HepG2 (cell line): ENCODE measurements at regions not wholly inside any gene's neighbourhood (a gene's known extent, or its start where the extent isn't known, plus 50 kb on each side); places are given as distances from the start of the nearest gene placed in this dataset.

Experiments
- ATAC-seq: fragments of 200-7000 bp; cut with Tn5 transposase; 3 replicates; pipeline ENCODE4 v1.9.1; 2020; ENCODE audit warnings: mild to moderate bottlenecking, moderate library complexity
- BruUV-seq: library from RNA; stranded (reverse); fragments of 400-500 nt; replicated peaks from 2 replicates; lab custom pipeline; 2021; lab: Mats Ljungman, UMichigan
- CTCF ChIA-PET: fragments of 300-600 bp; formaldehyde crosslinking; extraction: SDS; loops from one replicate; lab custom pipeline; 2021; ENCODE audit warnings: low total read pairs, inconsistent platforms, low intra/inter-chr PET ratio; lab: Yijun Ruan, JAX
- POLR2A ChIA-PET: fragments of 350-600 bp; sonication (Branson Sonifier 250); formaldehyde crosslinking; loops from one replicate; lab custom pipeline; 2020; ENCODE audit warnings: antibody characterized with exemption, inconsistent platforms; lab: Yijun Ruan, JAX
- DNase-seq: peaks from one replicate; pipeline ENCODE4 v3.0.0-alpha.2; 2015; ENCODE audit warnings: low spot score
- FAIRE-seq: peaks from 3 replicates; lab custom pipeline; 2011; peaks lifted over from hg19 to GRCh38; lab: Jason Lieb, UNC
- H2AFZ ChIP-seq: one replicate; pipeline ENCODE4 v1.6.1; 2011; ENCODE audit warnings: low read length, inconsistent platforms
- H3K27ac ChIP-seq: fragments of 300-600 bp; 3 replicates; pipeline ENCODE4 v1.8.0; 2011; ENCODE audit warnings: mixed run types, mild to moderate bottlenecking, mixed read lengths, low read length, inconsistent platforms; ENCODE audit not compliant: insufficient read depth; ENCODE audit errors: extremely low read length
- H3K27me3 ChIP-seq, 2 experiments: fragments of 200-600 bp in 1 of 2; 2 replicates in 1 of 2; 3 replicates in 1 of 2; pipeline versions ENCODE4 v1.6.0 to v1.8.0; 2011; ENCODE audit warnings: low read length in 2 of 2, mild to moderate bottlenecking in 2 of 2, moderate library complexity in 2 of 2, inconsistent platforms in 1 of 2; ENCODE audit not compliant: insufficient read depth in 2 of 2, control insufficient read depth in 1 of 2
- H3K36me3 ChIP-seq, 2 experiments: fragments of 200-600 bp in 1 of 2; replicated peaks in 1 of 2; 2 replicates in 1 of 2; 3 replicates in 1 of 2; pipeline versions ENCODE4 v1.5.1 to v1.8.0; 2011; ENCODE audit warnings: low read length in 2 of 2, inconsistent platforms in 1 of 2; ENCODE audit not compliant: insufficient read depth in 2 of 2, control insufficient read depth in 1 of 2
- H3K4me1 ChIP-seq: 2 replicates; pipeline ENCODE4 v1.5.1; 2012; ENCODE audit warnings: low read length, inconsistent platforms; ENCODE audit not compliant: insufficient read depth
- H3K4me2 ChIP-seq: 2 replicates; pipeline ENCODE4 v1.6.0; 2011; ENCODE audit warnings: low read depth, low read length, inconsistent platforms
- H3K4me3 ChIP-seq, 3 experiments: fragments of 200-600 bp in 1 of 3; sonication (generic), shearing (Covaris generic) in 1 of 3; replicated peaks in 1 of 3; 2 replicates each; pipeline ENCODE4 v1.5.1; 2011 to 2016; ENCODE audit warnings: low read length in 3 of 3, inconsistent platforms in 2 of 3, low read depth in 2 of 3, mild to moderate bottlenecking in 2 of 3, control low read depth in 1 of 3, mixed read lengths in 1 of 3; ENCODE audit not compliant: insufficient read depth in 1 of 3
- H3K79me2 ChIP-seq: one replicate; pipeline ENCODE4 v1.6.1; 2011; ENCODE audit warnings: low read length, inconsistent platforms; ENCODE audit not compliant: insufficient read depth
- H3K9ac ChIP-seq: 2 replicates; pipeline ENCODE4 v1.6.0; 2011; ENCODE audit warnings: mild to moderate bottlenecking, low read depth, low read length, inconsistent platforms; ENCODE audit not compliant: insufficient read depth
- H3K9me3 ChIP-seq: 2 replicates; pipeline ENCODE4 v1.5.1; 2012; ENCODE audit warnings: mild to moderate bottlenecking, low read length
- H4K20me1 ChIP-seq: 2 replicates; pipeline ENCODE4 v1.6.0; 2011; ENCODE audit warnings: inconsistent platforms, mild to moderate bottlenecking, low read length, moderate library complexity; ENCODE audit not compliant: insufficient read depth
- AKAP8 ChIP-seq: sonication (generic); formaldehyde crosslinking; IDR thresholded peaks from 2 replicates; pipeline ENCODE4 v1.5.1; 2020; ENCODE audit warnings: mild to moderate bottlenecking, missing genetic modification reagents
- ARID4A ChIP-seq: sonication (generic); formaldehyde crosslinking; IDR thresholded peaks from 2 replicates; pipeline ENCODE4 v1.5.0; 2020; ENCODE audit warnings: mild to moderate bottlenecking, missing genetic modification reagents, borderline replicate concordance
- HNRNPK ChIP-seq: fragments of 200-400 bp; formaldehyde crosslinking; IDR thresholded peaks from 2 replicates; pipeline ENCODE4 v1.6.1; 2018; ENCODE audit warnings: low read length, low read depth, moderate library complexity, mild to moderate bottlenecking; ENCODE audit not compliant: poor library complexity, severe bottlenecking
- LCORL ChIP-seq, 2 experiments: fragments of 450-650 bp in 1 of 2; sonication (generic) in 1 of 2; formaldehyde crosslinking in 1 of 2; IDR thresholded peaks; 2 replicates each; pipeline versions ENCODE4 v1.5.0 to v1.6.1; 2017 to 2020; ENCODE audit warnings: antibody characterized with exemption in 1 of 2, missing genetic modification reagents in 1 of 2
- NAIF1 ChIP-seq: sonication (generic); formaldehyde crosslinking; IDR thresholded peaks from 2 replicates; pipeline ENCODE4 v1.5.0; 2020; ENCODE audit warnings: mild to moderate bottlenecking, missing genetic modification reagents, borderline replicate concordance
- PCBP1 ChIP-seq: fragments of 200-400 bp; formaldehyde crosslinking; IDR thresholded peaks from 2 replicates; pipeline ENCODE4 v1.6.1; 2017; ENCODE audit warnings: mild to moderate bottlenecking, low read depth, low read length, borderline replicate concordance
- ZNF383 ChIP-seq: sonication (generic); formaldehyde crosslinking; IDR thresholded peaks from 2 replicates; pipeline ENCODE4 v1.4.0; 2020; ENCODE audit warnings: missing genetic modification reagents, mild to moderate bottlenecking, borderline replicate concordance
- ZNF788 ChIP-seq: sonication (generic); formaldehyde crosslinking; IDR thresholded peaks from 2 replicates; pipeline ENCODE4 v1.5.0; 2020; ENCODE audit warnings: mild to moderate bottlenecking, missing genetic modification reagents, borderline replicate concordance
- WGBS: methylation state at CpG from one replicate; pipeline ENCODE4 v1.1.6; 2017; ENCODE audit warnings: low lambda C conversion rate; 5-methylcytosine and 5-hydroxymethylcytosine counted together
- in situ Hi-C: cut with HindIII; loops from 2 replicates; pipeline ENCODE4 v1.10.0; 2017; ENCODE audit warnings: low pct_unique_long_range_greater_than_20kb; ENCODE audit not compliant: extremely low pct_ligation_motif_present
- intact Hi-C: fragments of 100-400 bp; cut with micrococcal nuclease; formaldehyde crosslinking; loops from one replicate; pipeline ENCODE4 v1.10.0; 2022; ENCODE audit not compliant: unreplicated experiment
- TF ChIP-seq, protein P1 (sequence below), 2 experiments: sonication (generic) in 1 of 2; formaldehyde crosslinking in 1 of 2; IDR thresholded peaks; 2 replicates each; pipeline versions ENCODE4 v1.4.0 to v1.6.1; 2016 to 2020; ENCODE audit warnings: borderline replicate concordance in 1 of 2, low read depth in 1 of 2, mild to moderate bottlenecking in 1 of 2, missing genetic modification reagents in 1 of 2

GRCh38 chr10:33733058-33733457, 398.6 kb upstream of the NRP1 start:
- Histone ChIP-seq H3K4me3 (no peak overlapping the region), H3K9ac (no peak overlapping the region)
- TF ChIP-seq AKAP8: no peak
- 0 out of 2 replicates have a peak, but pooled peaks have one; percentile 78 for TF ChIP-seq PCBP1
- TF ChIP-seq HNRNPK: peak; percentile 83
- no peak for TF ChIP-seq NAIF1 (CRISPR knock-in tag)
- TF ChIP-seq, all 625 proteins: peak for 2
- H3K36me3 ChIP-seq: no peaks in the 10 kb centered on the region
- H2AFZ ChIP-seq: no peak overlapping the region
- H3K27ac ChIP-seq: no peak overlapping the region
- ATAC-seq (no peak), FAIRE-seq (no peak), DNase-seq (no peak)
- CTCF ChIA-PET: no interaction called here
- H3K79me2 ChIP-seq: no peaks in the 10 kb centered on the region
- no TSS peak for BruUV-seq
- H3K4me2 ChIP-seq: no peak overlapping the region
- intact Hi-C loops (no loop called here), in situ Hi-C loops (no loop called here)
- H3K9me3 ChIP-seq: no peaks in the 10 kb centered on the region
- H4K20me1 ChIP-seq: no peaks in the 10 kb centered on the region
- WGBS: 49% methylated on average over 3 of the region's 3 CpGs
- H3K27me3 ChIP-seq: no peaks in the 10 kb centered on the region; a peak in 1 of 5 replicates
- POLR2A ChIA-PET: no interaction called here
- peaks cover 10% of the 10 kb centered on the region; the same call in 1 of the 2 replicates for H3K4me1 ChIP-seq

DNA sequence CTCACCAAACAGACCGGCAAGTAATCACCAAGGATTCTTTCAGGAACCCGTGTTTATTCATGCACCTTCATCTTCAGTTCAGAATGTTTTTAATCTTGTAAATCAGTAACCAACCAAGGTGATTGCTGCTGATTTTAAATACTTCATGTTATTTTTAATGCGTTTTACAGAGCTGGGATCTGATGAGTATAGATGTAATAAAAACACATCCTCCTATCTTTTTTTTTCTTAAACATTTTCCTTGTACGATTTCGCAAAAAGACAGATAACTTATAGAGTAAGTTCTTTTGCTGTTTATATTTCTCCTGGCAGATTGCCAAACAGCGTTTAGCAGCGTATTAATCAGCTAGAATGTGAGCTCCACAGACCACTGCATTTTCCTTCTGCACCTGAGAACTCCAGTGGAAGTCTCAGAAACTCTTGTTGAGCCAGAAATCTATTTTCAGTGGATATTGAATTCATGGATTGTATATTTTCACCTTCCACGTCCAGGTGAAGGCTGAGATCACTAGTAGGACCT, 397.8 kb upstream of the NRP1 start:
- CTCF ChIA-PET: no interaction called here
- FAIRE-seq: no peak
- WGBS: 44% methylated on average over 8 of the region's 8 CpGs
- no peaks in the 10 kb centered on the region for H3K9me3 ChIP-seq
- in situ Hi-C loops: no loop called here
- intact Hi-C loops: no loop called here
- peaks cover 10% of the 10 kb centered on the region; the same call in 1 of the 2 replicates for H3K4me1 ChIP-seq
- H3K9ac ChIP-seq: no peak overlapping the region
- H3K27me3 ChIP-seq: no peaks in the 10 kb centered on the region; a peak in 1 of 5 replicates
- H3K36me3 ChIP-seq: no peaks in the 10 kb centered on the region
- no peaks in the 10 kb centered on the region for H4K20me1 ChIP-seq
- ATAC-seq: no peak
- POLR2A ChIA-PET: no interaction called here
- H3K4me3 ChIP-seq: no peak overlapping the region
- H3K4me2 ChIP-seq: no peak overlapping the region
- no peak overlapping the region for H2AFZ ChIP-seq
- H3K27ac ChIP-seq: no peak overlapping the region
- no peak for DNase-seq
- H3K79me2 ChIP-seq: no peaks in the 10 kb centered on the region
- no TSS peak for BruUV-seq
- peak; percentile 49; the same call in 1 of the 2 replicates for TF ChIP-seq LCORL (IDR thresholded peaks at IDR 0.05)
- no peak for TF ChIP-seq LCORL (CRISPR knock-in tag; IDR thresholded peaks at IDR 0.05)
- no peak for TF ChIP-seq ZNF788 (CRISPR knock-in tag)
- TF ChIP-seq ARID4A (CRISPR knock-in tag): no peak
- TF ChIP-seq, protein P1, sequence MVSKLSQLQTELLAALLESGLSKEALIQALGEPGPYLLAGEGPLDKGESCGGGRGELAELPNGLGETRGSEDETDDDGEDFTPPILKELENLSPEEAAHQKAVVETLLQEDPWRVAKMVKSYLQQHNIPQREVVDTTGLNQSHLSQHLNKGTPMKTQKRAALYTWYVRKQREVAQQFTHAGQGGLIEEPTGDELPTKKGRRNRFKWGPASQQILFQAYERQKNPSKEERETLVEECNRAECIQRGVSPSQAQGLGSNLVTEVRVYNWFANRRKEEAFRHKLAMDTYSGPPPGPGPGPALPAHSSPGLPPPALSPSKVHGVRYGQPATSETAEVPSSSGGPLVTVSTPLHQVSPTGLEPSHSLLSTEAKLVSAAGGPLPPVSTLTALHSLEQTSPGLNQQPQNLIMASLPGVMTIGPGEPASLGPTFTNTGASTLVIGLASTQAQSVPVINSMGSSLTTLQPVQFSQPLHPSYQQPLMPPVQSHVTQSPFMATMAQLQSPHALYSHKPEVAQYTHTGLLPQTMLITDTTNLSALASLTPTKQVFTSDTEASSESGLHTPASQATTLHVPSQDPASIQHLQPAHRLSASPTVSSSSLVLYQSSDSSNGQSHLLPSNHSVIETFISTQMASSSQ (IDR thresholded peaks at IDR 0.05; ENCODE audit: low read depth): no peak
- TF ChIP-seq, protein P1 (CRISPR knock-in tag; IDR thresholded peaks at IDR 0.05; ENCODE audit: borderline replicate concordance): no peak
- TF ChIP-seq ZNF383 (CRISPR knock-in tag): no peak
